ENCODE measurements at regions not wholly inside any gene's neighbourhood (a gene's known extent, or its start where the extent isn't known, plus 50 kb on each side); places are given as distances from the start of the nearest gene placed in this dataset.

- H3K4me3 ChIP-seq (ENCODE audit: low read depth, low read length) = no peak overlapping the region
- TF ChIP-seq, protein P1, sequence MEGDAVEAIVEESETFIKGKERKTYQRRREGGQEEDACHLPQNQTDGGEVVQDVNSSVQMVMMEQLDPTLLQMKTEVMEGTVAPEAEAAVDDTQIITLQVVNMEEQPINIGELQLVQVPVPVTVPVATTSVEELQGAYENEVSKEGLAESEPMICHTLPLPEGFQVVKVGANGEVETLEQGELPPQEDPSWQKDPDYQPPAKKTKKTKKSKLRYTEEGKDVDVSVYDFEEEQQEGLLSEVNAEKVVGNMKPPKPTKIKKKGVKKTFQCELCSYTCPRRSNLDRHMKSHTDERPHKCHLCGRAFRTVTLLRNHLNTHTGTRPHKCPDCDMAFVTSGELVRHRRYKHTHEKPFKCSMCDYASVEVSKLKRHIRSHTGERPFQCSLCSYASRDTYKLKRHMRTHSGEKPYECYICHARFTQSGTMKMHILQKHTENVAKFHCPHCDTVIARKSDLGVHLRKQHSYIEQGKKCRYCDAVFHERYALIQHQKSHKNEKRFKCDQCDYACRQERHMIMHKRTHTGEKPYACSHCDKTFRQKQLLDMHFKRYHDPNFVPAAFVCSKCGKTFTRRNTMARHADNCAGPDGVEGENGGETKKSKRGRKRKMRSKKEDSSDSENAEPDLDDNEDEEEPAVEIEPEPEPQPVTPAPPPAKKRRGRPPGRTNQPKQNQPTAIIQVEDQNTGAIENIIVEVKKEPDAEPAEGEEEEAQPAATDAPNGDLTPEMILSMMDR (conservative IDR thresholded peaks at IDR 0.05; ENCODE audit: low read depth, low read length) = no peak
- no peak for DNase-seq (ENCODE audit: low read depth)
These were observed 202.7 kb upstream of the TOPAZ1 start for GRCh38 chr3:44039006-44039405.

DNA sequence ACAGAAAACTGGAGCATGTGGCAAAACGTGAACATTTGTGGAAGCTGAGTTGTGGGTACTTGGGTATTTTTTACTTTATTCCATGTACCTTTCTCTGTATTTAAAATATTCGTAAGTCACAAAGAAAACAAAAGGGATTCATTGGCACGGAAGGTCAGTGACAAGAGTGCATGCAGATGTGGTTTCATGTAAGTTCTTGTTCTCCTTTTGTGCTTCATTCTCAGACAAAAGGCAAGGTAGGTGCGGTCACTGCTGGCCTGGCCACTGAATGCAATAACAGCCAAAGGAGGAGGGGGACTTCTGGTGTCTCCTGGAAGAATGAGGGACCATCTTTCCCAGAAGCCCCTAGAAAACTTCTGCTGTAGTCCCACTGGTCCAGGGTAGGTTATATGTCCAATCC, 200.0 kb upstream of the TOPAZ1 start:
- DNase-seq (ENCODE audit: low read depth) = no peak
- TF ChIP-seq, protein P1 (conservative IDR thresholded peaks at IDR 0.05; ENCODE audit: low read depth, low read length) = no peak
- H3K4me3 ChIP-seq (ENCODE audit: low read depth, low read length) = no peak overlapping the region

DNA sequence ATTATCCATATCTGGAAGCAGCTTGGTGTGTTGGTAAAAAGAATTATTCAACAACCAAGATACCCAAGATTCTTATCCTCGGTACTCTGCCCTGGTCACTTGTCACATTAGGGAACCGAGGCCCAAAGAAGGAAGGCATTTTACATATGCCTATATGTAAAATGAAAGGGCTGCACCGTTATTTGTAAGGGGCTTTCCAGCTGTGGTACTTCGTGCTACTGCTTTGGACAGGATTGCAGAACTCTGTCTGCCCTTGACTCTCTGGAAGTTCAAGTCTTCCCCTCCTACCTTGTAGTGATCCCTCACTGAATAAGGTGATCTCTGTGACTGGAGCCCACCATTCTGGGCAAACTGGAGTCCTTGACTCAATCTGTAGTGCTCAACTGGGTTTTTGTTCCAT, 198.9 kb upstream of the TOPAZ1 start:
- no peak for DNase-seq (ENCODE audit: low read depth)
- H3K4me3 ChIP-seq (ENCODE audit: low read depth, low read length) = no peak overlapping the region
- TF ChIP-seq, protein P1 (conservative IDR thresholded peaks at IDR 0.05; ENCODE audit: low read depth, low read length) = no peak

- no peak for DNase-seq (ENCODE audit: low read depth)
- TF ChIP-seq, protein P1 (conservative IDR thresholded peaks at IDR 0.05; ENCODE audit: low read depth, low read length) = no peak
- H3K4me3 ChIP-seq (ENCODE audit: low read depth, low read length) = no peak overlapping the region
These were observed 196.0 kb upstream of the TOPAZ1 start for GRCh38 chr3:44045476-44046275.

- TF ChIP-seq, protein P1 (conservative IDR thresholded peaks at IDR 0.05; ENCODE audit: low read depth, low read length) = no peak
- no peak for DNase-seq (ENCODE audit: low read depth)
- no peak overlapping the region for H3K4me3 ChIP-seq (ENCODE audit: low read depth, low read length)
These were observed 193.9 kb upstream of the TOPAZ1 start for GRCh38 chr3:44047796-44048195.

- TF ChIP-seq, protein P1 (conservative IDR thresholded peaks at IDR 0.05; ENCODE audit: low read depth, low read length) = no peak
- no peak for DNase-seq (ENCODE audit: low read depth)
These were observed 193.3 kb upstream of the TOPAZ1 start for GRCh38 chr3:44048196-44048924.

More at GRCh38 chr3:44048196-44048924, 193.3 kb upstream of the TOPAZ1 start:
- no peak overlapping the region for H3K4me3 ChIP-seq (ENCODE audit: low read depth, low read length)

All from epithelial cell of proximal tubule (primary cell).